HG03064 (cell line): ENCODE measurements at regions not wholly inside any gene's neighbourhood (a gene's known extent, or its start where the extent isn't known, plus 50 kb on each side); places are given as distances from the start of the nearest gene placed in this dataset.

Experiments used
- ATAC-seq: cut with Tn5 transposase; IDR thresholded peaks from one replicate; pipeline ENCODE4 v1.9.1; 2021; ENCODE audit warnings: low read depth; ENCODE audit not compliant: unreplicated experiment

- no peak for ATAC-seq
Observed at GRCh38 chr10:29962166-29962850, 97.1 kb downstream of the JCAD start.

GRCh38 chr10:29961351-29961750 is 98.0 kb downstream of the JCAD start:
- no peak for ATAC-seq

GRCh38 chr10:29960261-29960660 is 99.1 kb downstream of the JCAD start:
- no peak for ATAC-seq

GRCh38 chr10:29959586-29959985 is 99.8 kb downstream of the JCAD start:
- no peak for ATAC-seq

DNA sequence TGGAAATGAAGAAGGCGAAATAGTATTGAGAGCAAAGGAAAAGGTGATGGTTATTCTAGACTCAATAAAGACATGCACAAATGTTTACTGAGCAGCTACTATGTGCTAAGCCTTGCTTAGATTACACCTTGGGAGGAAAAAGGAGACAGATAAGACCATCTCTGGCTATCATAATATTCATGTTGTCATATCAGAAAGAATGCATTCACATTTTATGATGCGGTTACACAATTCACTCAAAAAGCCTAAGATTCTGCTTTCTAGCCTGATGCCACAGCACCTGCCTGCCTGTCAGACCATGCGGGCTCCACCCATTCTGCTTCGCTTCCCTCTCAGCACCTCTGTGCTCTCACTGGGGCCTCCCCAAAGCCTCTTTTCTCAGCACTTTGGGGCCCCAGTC is 100.9 kb downstream of the JCAD start:
- no peak for ATAC-seq

- ATAC-seq = no peak
Observed at GRCh38 chr10:29957907-29958331, 101.5 kb downstream of the JCAD start.

GRCh38 chr10:29957236-29957635 is 102.2 kb downstream of the JCAD start:
- no peak for ATAC-seq

DNA sequence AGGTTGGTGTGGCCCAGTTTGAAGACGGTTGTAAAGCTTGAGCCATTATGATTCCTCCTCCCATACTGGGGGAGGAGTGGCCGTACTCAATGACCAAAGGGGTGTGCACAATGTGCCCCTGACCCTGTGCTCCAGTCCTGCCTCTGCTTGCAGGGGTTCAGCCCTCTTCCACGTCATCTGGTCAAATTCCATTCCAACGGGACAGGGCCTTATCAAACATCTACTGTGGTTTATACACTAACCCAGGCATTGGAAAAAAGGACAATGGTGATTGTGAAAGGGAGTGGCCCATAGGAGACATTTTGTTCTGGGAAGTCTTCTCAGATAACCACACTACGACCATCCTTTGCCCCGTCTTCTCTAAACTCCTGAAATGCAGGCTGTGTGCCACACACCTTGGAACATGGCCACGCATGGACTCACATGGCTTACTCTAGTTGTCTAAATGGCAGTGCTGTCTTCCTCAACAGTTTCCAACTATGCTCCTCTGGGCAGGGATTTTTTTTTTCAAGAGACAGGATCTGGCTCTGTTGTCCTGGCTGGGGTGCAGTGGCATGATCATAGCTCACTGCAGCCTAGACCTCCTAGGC is 103.0 kb downstream of the JCAD start:
- ATAC-seq = no peak

- no peak for ATAC-seq
Observed at GRCh38 chr10:29955329-29955935, 104.0 kb downstream of the JCAD start.

DNA sequence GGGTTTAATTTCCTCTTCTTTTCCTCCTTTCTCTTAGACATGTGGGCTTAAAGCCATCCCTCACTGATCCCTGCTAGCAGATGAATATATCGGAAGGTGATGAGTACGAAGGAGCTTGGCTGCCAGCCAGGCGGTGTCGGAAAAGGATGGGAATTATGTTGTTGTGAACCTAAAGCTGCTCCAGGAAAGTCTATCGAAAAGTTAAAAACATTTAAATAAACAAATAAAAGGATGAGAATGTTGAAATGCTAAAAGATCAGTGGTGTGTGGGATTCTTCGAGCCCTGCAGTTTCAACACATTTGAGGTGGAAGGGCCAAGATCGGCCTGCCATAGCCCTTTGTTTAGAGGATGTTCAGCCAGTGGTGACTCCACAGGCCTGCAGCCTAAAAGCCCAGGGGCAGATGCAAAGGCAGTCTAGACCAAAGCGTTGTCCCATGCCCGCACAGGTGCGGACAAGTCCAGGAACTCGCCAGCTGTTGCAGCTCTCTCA is 107.9 kb downstream of the JCAD start:
- no peak for ATAC-seq

- ATAC-seq = no peak
Observed at GRCh38 chr10:29950391-29950790, 109.0 kb downstream of the JCAD start.

GRCh38 chr10:29949411-29950011 is 109.9 kb downstream of the JCAD start:
- no peak for ATAC-seq

DNA sequence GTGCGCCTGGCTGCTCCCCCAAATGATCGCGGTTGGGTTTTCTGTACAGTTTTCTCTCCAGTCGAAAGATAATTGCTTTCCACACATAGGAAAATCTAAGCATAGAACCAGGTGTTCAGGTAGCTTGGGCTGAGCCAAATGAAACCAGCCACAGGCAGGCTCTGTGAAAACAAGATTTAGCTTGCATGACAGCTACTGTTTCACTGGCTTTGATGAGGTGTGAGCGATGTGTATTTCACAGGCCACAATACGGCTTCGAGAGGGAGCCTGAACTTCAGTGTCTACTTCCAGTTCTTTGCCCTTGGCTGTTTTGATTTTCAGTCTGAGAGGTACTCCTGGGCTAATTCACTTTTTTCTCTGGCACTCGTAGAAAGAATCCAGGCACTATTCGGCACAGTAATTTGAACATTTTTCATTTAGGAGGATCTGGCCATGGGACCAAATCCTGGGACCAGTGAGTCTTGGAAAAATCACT is 110.5 kb downstream of the JCAD start:
- ATAC-seq = no peak

GRCh38 chr10:29947701-29948060 is 111.7 kb downstream of the JCAD start:
- no peak for ATAC-seq

GRCh38 chr10:29946953-29947700 is 112.3 kb downstream of the JCAD start:
- no peak for ATAC-seq

GRCh38 chr10:29946614-29946952 is 112.8 kb downstream of the JCAD start:
- ATAC-seq = no peak

GRCh38 chr10:29941476-29941875 is 117.9 kb downstream of the JCAD start:
- no peak for ATAC-seq

DNA sequence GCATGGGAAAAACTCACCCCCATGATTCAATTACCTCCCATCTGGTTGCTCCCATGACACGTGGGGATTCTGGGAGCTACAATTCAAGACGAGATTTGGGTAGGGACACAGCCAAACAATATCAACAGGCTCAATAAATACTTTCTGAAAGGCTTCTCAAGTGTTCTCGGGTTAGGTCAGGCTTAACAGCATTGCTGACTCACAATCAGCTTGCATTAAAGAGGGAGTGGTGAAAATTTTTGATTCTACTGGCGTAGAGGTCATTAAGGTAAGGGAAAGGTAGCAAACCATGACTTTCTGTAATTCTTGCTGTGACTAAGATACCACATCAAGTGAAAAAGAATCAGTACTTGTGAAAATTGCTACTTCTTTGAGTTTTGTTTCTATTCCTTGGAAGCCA is 126.4 kb downstream of the JCAD start:
- no peak for ATAC-seq

- no peak for ATAC-seq
Observed at GRCh38 chr10:29931833-29932232, 127.6 kb downstream of the JCAD start.

DNA sequence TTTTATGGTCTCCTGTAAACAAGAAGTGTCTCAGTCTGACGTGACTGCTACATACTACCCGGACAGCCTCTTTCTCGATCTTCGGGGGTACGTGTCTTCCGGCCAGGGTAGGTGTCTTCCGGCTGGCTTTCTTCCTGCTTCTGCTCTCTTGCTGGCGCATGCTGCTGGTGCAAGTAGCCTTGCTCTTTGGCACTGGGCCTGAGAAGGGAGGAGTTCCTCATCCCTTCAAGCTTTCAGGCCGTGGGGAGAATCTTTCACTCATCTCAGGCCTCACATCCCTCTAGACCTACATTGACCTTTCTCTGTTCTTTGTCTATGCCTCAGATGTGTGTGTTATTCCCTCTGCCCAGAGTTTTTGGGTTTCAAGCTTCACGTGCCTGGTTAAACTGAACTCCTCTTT is 130.4 kb downstream of the JCAD start:
- no peak for ATAC-seq

DNA sequence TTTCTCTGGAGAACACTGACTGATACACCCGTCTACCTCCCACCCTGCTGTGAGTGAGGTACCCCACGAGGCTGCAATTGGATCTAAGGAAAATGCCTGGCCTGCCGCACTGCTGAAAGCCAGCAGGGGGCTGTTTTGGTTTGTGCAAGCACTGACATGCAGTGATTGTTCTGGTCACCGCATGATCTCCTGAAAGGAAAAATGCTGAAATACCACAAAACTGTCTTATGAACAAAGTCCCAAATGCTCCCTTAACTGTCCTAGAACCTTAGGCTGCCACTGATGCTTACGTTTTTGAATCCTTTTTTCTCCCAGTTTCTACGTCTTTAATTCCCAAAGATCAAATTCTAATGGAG is 132.7 kb downstream of the JCAD start:
- ATAC-seq = no peak
